ENCODE measurements at regions not wholly inside any gene's neighbourhood (a gene's known extent, or its start where the extent isn't known, plus 50 kb on each side); places are given as distances from the start of the nearest gene placed in this dataset.

DNA sequence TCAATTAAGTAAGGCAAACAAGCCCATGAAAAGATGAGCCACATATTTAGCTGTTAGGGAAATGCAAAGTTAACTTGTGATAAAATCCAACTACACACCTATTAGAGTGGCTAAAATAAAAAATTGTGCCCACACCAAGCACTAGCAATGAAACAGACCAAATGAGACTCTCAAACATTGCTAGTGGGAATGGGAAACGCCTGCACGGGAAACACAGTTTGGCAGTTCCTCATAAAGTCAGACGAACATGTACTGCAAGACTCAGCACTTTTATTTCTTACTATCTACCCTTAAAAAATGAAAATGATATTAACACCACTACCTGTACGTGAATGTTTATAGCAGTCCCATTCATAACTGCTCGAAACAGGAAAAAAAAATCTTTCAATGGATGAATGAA, 392.1 kb upstream of the NOX3 start:
- no peak for TF ChIP-seq EZH2 (IDR thresholded peaks at IDR 0.05; ENCODE audit: insufficient read depth, poor library complexity, severe bottlenecking)
- TF ChIP-seq EZH2phosphoT487 (IDR thresholded peaks at IDR 0.05; ENCODE audit: insufficient read depth, low read depth): no peak

All from GM23248 (cell line).